ENCODE measurements at regions not wholly inside any gene's neighbourhood (a gene's known extent, or its start where the extent isn't known, plus 50 kb on each side); places are given as distances from the start of the nearest gene placed in this dataset.

DNA sequence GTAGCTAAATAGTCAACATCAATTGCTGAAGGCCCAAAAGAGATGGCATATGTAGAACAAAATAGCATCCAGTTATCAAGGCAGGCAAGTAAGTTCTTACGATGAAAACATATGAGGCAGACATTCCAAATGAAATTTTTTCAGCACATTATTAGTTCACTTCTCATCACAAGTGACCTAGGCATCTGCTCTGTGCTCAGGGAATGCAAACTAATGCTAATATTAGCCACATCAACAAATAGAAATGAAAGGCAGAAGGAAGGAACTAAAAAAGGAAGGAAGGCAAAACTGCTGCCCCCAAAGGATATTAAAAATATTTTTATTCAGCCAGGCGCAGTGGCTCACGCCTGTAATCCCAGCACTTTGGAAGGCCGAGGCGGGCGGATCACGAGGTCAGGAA, 51.2 kb upstream of the ROCK1 start:
- no peak for DNase-seq

DNA sequence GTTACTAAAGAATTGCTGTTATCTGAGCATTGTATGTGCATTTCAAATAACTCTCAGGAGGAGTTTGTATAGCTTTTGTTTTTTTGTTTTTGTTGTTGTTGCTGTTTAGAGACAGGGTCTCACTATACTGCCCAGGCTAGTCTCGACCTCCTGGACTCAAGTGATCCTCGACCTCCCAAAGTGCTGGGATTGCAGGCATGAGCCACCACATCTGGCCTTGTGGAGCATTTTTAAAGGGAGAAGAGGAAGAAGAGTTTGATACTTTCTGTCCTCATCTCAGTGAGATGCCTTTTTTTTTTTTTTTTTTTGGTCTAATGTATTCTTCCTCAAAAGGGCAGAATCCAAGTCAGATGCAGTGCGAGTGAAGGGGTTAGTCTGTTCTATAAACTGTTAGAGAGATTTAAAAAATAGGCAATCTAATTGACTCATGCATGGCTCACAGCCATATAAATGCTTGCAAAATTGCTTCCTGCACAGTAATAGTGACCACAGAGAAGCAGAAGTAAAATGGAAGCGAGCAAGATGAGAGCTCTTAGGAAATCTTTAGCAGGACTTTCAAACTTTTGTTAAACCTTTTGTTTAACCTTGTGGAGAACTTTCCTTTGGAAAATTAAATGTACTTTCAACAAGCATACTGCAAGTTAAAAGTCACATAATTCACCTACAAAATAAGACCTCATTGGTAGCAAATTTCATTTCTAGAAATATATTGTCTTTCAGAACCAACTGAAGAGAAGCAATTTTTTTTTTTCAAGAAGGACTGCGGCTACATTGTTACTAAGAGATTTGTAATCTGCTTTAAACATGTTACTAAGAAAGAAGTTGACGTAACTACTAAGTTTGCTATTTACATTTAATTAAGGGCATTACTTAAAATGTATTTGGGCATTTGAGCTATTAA, 52.3 kb upstream of the ROCK1 start:
- no peak for DNase-seq

DNA sequence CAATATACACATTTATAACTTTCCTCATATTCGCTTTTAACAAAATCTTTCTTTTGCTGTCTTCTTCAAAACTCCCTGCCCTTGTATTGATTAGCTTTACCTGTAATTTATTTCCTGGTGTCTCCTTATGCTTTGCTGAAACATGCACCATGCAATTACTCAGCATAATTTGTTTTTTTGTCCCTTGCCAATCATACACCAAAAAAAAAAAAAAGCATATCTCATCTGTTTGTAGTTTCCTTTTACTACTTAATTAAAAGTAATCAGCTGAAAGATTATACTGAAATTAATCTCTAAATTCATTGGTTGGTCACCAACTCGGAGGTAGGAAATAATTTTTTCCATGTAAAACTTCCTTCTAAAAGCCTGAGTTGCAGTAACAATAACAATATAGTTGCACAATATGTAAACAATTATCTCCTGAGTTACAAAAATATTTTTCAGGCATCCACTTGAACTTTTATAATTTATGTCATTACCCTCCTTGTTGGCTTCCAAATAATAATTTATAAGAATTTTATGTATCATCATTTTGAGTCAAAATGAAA, 53.0 kb upstream of the ROCK1 start:
- no peak for DNase-seq

DNA sequence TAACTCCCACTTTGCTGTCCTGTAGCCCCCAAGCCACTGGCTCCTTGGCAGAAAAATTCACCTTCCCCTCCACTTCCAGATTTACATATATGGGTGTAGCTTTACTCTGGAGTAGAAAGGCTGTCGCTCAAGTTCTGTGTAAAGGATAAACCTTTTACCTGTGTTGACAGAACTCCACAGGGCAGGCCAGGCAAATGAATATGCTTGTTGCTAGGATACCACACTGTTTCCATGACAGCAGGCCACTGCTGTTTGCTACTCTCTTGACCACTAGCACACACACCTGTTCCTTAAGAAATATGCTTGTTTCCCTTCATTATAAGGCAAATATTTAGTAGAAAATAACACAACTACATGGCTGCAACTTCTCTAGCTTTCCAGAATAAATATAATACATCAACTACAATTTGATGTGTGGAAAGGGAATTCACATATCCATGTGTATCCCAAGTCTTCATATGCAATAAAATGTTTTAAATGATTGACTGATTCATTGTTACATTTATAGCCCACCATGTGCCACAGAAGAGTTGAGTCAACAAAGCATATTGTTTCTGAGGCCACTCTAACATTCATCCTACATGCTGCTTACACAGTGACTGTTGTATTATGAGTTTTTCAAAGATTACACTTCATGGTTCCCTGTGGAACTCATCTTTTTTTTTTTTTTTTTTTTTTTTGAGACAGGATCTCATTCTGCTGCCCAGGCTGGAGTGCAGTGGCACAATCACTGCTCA, 56.2 kb upstream of the ROCK1 start:
- DNase-seq: no peak

DNA sequence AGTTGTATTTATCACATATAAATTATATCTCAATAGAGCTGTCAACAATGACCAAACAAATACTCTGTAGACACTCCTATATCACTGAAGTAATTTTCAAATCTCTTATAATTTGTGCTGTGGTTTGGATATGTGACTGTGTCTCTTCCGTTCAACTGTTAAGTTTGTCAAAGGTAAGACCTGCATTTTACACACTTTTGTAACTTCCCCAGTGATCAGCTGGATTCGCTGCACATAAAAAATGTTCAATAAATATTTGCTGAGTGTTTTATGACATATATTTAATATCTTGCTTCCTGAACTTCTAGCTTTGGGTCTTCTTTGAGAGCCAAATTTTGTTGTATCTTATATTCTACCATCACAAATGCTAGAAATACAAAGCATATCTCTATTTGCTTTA, 57.3 kb upstream of the ROCK1 start:
- no peak for DNase-seq

DNA sequence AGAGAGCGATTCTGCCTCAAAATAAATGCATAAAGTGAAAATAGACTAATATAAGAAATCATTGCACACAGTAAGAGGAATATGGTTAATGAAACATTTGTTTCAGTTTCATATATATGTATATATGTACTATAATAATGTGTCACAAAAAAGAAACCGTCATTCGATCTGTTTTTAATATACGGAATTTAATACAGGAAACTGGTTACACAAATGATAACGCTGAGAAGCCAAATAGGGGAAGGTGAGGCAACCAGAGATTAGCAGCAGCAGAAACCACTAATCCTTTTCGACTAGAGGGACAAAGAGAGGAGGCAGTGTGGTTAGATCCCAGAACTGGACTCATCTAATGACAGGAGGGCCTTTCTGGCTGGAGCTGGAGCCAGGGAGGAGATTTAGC, 64.2 kb upstream of the GREB1L start:
- DNase-seq: no peak

DNA sequence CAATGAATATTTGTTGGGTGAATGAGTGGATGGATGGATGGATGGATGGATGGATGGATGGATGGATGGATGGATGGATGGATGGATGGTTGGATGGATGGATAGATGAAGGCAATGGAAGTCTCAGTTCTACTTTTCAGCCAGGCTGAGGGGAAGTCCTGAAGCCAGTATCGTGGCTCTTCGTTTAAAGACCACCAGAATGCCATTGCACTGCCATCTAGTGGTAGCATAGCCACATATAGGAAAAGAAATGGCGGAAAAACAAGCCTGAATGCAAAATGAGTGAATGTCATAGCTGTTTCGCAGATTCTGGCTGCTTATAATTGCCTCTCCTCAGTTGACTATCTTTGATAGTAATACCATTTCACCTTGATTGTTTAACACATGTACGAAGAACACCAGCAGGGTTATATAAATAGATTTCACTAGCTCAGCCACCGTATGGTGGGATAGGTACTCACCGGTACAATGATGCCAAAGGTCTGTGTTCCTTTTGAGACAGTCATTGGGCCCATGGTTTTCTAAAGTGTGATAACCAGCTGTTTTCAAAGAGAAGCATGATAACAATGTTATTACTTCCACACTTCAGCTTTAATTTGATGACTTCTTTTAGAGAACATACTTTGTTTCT, 62.3 kb upstream of the GREB1L start:
- peak in 3 of 5 donors; percentile 16 to 37 (median 23) for DNase-seq

DNA sequence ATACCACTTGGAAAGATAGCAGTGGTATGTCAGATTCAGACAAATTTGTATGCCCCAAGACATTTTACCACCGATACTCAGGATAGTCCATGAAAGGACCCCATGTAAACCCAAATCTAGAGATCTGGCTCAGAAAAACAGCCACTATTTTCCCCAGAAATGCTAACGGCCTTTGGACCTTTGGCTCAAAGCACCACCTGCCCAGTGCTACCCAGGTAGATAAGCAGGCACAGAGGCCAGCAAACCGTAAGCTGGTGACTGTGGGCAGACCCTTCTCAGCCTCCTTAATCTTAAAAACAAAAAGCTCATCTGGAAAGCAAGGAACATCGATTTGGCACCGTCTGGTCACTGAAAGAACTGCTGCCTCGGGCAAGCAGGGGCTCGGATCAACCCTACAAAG, 61.4 kb upstream of the GREB1L start:
- no peak for DNase-seq

DNA sequence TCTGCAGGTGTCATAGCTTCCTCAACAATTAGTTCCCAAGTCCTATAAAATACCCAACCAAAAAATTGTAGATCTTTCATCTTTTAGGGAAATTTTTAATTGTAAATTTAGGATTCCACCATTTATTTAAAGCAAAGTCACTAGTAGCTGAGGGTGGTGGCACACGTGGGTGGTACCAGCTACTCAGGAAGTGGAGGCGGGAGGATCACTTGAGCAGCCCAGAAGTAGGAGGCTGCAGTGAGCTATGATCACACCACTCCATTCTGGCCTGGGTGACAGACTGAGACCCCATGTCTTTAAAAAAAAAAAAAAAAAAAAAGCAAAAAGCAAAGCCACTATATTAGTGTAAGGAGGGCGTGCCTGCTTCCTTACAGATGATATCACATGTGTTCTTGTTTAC, 60.3 kb upstream of the GREB1L start:
- no peak for DNase-seq

DNA sequence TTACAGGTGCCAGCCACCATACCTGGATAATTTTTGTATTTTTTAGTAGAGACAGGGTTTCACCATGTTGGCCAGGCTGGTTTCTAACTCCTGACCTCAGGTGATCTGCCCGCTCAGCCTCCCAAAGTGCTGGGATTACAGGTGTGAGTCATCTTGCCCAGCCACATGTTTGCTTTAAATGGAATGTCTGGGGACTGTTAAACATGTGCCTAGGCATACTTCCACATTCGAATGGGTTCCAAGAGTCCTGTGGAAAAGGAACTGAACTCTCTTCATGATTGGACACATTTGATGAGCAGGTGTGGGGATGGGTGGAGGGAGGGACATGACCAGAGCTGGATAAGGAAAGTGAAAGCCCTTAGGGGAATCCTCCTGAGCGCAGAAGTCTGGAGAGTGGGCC, 58.4 kb upstream of the GREB1L start:
- no peak for DNase-seq

DNA sequence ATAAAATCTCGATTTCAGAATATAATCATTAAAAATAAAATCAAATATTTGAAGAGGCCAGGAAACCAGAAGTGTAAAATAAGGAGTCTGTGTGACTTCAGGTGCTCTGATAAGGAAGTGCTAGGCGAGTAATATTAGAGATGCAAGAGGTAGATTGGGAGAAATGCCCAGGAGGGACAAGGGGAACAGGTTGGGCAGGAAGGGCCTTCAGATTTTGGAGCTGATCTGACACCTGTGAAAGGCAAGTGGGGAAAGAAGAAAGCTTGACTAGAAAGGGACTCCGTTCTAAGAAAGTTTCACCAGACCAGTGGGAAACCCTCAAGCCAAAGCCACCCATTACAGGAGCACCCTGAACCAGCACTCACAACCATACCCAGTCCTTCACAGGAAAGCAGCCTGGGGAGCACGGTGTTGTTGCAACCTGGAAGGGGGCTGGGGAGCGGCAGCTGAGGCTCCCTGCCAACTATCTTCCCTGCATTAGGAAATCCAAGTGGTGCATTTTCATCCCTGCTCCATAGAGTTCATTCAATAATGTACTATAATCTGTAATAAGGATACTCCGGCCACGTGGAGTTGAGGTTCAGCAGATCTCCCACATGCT, 57.5 kb upstream of the GREB1L start:
- no peak for DNase-seq

DNA sequence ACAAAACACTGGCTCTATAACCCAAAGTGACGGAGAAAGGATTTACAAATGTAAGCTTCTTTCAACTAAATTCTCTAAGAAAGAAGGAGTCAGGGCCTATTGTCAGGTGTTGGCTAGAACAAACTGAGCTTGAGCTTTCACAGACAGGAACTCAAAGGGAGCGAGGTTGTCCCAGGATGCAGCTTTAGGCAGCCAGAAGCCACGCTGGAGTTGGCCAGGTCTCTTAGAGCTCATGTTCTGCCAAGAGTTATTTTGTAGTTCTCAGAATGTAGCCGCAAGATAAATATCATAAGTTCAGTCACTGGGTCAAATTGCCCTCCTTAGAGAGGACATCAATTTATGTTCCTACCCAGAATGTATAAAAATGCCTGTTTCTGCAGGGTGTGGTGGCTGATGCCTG, 54.1 kb upstream of the GREB1L start:
- no peak for DNase-seq

DNA sequence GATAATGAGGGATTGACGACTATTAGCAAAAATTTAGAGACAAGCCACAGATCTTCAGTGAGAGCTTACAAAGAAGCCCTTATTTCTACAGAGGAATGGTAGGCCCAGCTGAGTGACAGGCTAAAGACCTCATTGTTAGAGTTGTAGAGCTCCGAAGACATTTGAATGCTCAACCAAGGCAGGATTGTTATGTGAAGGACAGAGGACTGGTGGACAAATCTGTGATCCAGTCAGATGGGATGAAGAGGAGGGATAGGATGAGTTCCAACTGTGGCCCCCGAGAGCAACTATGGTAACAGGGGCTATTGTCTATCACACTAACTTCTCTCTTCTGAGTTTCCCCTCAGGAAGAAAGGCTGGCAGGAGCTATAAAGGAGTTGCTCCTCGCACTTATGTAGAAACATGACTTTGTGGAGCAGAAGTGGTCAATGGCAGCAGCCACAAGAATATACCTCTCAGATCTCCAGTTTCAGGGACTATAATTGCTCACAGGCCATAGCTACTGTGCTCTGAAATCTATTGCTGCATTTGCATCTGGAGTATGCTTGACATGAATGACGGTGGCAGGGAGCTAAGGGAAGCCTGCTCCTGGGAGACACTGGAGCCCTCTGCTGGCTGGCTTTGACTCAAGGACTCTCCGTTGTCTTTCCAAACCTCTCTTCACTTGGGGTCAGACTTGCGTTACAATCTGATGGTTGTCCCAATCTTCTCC, 50.3 kb upstream of the GREB1L start:
- peak in 1 of 5 donors; percentile 2 for DNase-seq
